Mesodermal cell (in vitro differentiated cells): ENCODE measurements at regions not wholly inside any gene's neighbourhood (a gene's known extent, or its start where the extent isn't known, plus 50 kb on each side); places are given as distances from the start of the nearest gene placed in this dataset.
A peak's percentile ranks its signal among the peaks of the same experiment; 100 is the strongest.

Source experiments
- H3K27ac ChIP-seq: 2 replicates; pipeline ENCODE4 v1.7.0; 2013; ENCODE audit warnings: mild to moderate bottlenecking, low read depth, low read length, moderate library complexity; ENCODE audit not compliant: severe bottlenecking
- H3K36me3 ChIP-seq: 2 replicates; pipeline ENCODE4 v1.7.1; 2013; ENCODE audit warnings: mild to moderate bottlenecking, low read length, moderate library complexity; ENCODE audit not compliant: control insufficient read depth, insufficient read depth
- H3K4me1 ChIP-seq: one replicate; pipeline ENCODE4 v1.7.1; 2013; ENCODE audit warnings: mild to moderate bottlenecking, low read length; ENCODE audit not compliant: insufficient read depth, control insufficient read depth, poor library complexity, severe bottlenecking
- H3K4me3 ChIP-seq: 2 replicates; pipeline ENCODE4 v1.7.0; 2013; ENCODE audit warnings: low read length, control low read depth, mild to moderate bottlenecking; ENCODE audit not compliant: insufficient read depth, poor library complexity, severe bottlenecking; ENCODE audit errors: extremely low read depth
- H3K9me3 ChIP-seq: 2 replicates; pipeline ENCODE4 v1.7.1; 2013; ENCODE audit warnings: mild to moderate bottlenecking, low read length, moderate library complexity; ENCODE audit not compliant: control insufficient read depth
- WGBS, 2 experiments: methylation state at CpG; one replicate each; pipeline ENCODE4 v1.1.5; 2013; ENCODE audit warnings: missing lambda C conversion rate in 2 of 2; ENCODE audit not compliant: insufficient coverage in 2 of 2; 5-methylcytosine and 5-hydroxymethylcytosine counted together

- no peaks in the 10 kb centered on the region for H3K36me3 ChIP-seq
- H3K9me3 ChIP-seq, result no peaks in the 10 kb centered on the region
- WGBS, 2 experiments, result no CpG with 5 or more reads among the region's 2 CpGs
- H3K4me1 ChIP-seq, result peaks cover 4% of the 10 kb centered on the region
- no peak overlapping the region for H3K27ac ChIP-seq
- H3K4me3 ChIP-seq, result no peak overlapping the region
Observed at GRCh38 chr2:147492471-147492870, 352.4 kb upstream of the ACVR2A start.

- no peaks in the 10 kb centered on the region for H3K36me3 ChIP-seq
- H3K9me3 ChIP-seq, result no peaks in the 10 kb centered on the region
- no peak overlapping the region for H3K4me3 ChIP-seq
- WGBS, 2 experiments, result no CpG with 5 or more reads among the region's 2 CpGs
- no peak overlapping the region for H3K27ac ChIP-seq
- H3K4me1 ChIP-seq, result peaks cover 4% of the 10 kb centered on the region
Observed at GRCh38 chr2:147491506-147491905, 353.3 kb upstream of the ACVR2A start.

DNA sequence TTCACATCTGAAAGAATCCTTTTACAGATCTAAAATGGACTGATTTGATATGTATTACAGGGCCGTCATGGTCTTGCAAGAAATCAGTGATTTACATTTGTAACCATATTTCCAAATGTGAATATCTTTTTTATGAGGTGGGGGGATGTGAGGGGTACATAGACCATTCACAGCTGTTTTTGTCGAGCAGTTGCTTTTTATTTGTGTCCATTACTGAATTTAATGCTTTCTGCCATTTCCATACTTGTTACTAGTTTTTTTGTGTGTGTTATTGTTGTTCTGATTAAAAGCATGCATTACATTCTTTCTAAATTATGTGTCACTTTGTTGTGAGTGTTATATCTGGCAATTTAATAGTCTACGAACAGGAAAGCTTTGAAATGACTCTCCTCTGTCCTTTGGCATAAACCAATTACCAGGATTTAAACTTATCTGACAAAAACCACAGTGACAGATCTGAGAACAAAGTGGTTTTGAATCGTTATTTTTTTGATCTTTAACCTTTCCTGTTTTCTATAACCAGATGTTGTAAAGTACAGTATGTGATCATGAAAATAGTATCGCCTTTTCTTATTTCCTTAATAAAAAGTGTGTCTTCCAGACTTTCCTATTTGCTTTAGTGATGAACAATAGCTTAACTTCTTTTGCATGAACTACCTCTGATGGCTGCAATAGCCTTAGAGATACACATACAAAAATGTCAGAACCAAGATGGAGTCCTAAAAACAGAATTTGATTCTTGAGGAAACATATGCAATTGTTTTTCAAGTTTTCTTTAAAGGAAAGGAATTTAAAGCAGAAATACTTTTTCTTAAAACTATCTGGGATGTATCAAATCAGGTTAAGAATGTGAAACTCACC, 354.2 kb upstream of the ACVR2A start:
- WGBS, 2 experiments, result no CpG with 5 or more reads among the region's 5 CpGs
- Histone ChIP-seq H3K4me3 (no peak overlapping the region), H3K4me1 (peaks cover 4% of the 10 kb centered on the region), H3K9me3 (no peaks in the 10 kb centered on the region), H3K27ac (no peak overlapping the region), H3K36me3 (no peaks in the 10 kb centered on the region)

GRCh38 chr2:147488472-147488871, 356.4 kb upstream of the ACVR2A start:
- Histone ChIP-seq H3K36me3 (no peaks in the 10 kb centered on the region), H3K4me3 (no peak overlapping the region), H3K4me1 (peaks cover 9% of the 10 kb centered on the region), H3K9me3 (no peaks in the 10 kb centered on the region), H3K27ac (no peak overlapping the region)
- 80 to 91% methylated on average over 2 of the region's 3 CpGs for WGBS, 2 experiments

GRCh38 chr2:147487978-147488289, 356.9 kb upstream of the ACVR2A start:
- WGBS, 2 experiments, result no CpG with 5 or more reads among the region's 2 CpGs
- H3K27ac ChIP-seq, result no peak overlapping the region

GRCh38 chr2:147487286-147487977, 357.4 kb upstream of the ACVR2A start:
- 24% methylated on average over 3 of the region's 3 CpGs; no CpG with 5 or more reads in 1 of the 2 experiments for WGBS, 2 experiments
- H3K4me1 ChIP-seq, result peaks cover 13% of the 10 kb centered on the region
- peak overlapping the region; percentile 0 for H3K27ac ChIP-seq
- H3K9me3 ChIP-seq, result no peaks in the 10 kb centered on the region
- no peaks in the 10 kb centered on the region for H3K36me3 ChIP-seq
- no peak overlapping the region for H3K4me3 ChIP-seq

More at GRCh38 chr2:147487978-147488289, 356.9 kb upstream of the ACVR2A start:
- Histone ChIP-seq H3K9me3 (no peaks in the 10 kb centered on the region), H3K36me3 (no peaks in the 10 kb centered on the region), H3K4me1 (peaks cover 11% of the 10 kb centered on the region), H3K4me3 (no peak overlapping the region)

- Histone ChIP-seq H3K4me3 (no peak overlapping the region), H3K27ac (no peak overlapping the region), H3K9me3 (no peaks in the 10 kb centered on the region), H3K4me1 (peaks cover 22% of the 10 kb centered on the region), H3K36me3 (no peaks in the 10 kb centered on the region)
Observed at GRCh38 chr2:147485210-147485851, 359.5 kb upstream of the ACVR2A start.

DNA sequence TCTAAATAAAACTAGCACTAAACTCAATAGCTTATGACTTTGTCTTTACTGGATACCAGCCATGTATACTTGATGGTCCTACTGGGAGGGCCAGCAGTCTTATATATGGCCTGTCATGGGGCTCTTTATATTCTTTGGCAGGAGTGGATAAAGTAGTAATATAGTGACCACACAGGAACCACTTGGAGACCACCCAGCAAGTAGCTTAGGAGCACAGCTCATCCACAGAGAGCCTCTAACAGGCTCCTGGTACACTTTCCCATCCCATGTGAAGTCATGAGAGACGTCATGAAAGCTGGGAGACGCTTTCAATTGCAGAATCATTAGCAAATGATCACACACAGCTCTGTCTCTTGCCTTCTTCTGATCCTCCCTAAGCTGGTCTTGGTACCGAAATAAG, 360.9 kb upstream of the ACVR2A start:
- WGBS, 2 experiments, result 63 to 71% methylated on average over 3 of the region's 3 CpGs
- no peak overlapping the region for H3K27ac ChIP-seq
- no peaks in the 10 kb centered on the region for H3K9me3 ChIP-seq
- no peaks in the 10 kb centered on the region for H3K36me3 ChIP-seq
- peaks cover 21% of the 10 kb centered on the region for H3K4me1 ChIP-seq
- H3K4me3 ChIP-seq, result no peak overlapping the region

- no peak overlapping the region for H3K4me3 ChIP-seq
- H3K36me3 ChIP-seq, result no peaks in the 10 kb centered on the region
- no peaks in the 10 kb centered on the region for H3K9me3 ChIP-seq
- peaks cover 21% of the 10 kb centered on the region for H3K4me1 ChIP-seq
- WGBS, 2 experiments, result 87 to 94% methylated on average over 2 to 3 of the region's 3 CpGs
- H3K27ac ChIP-seq, result no peak overlapping the region
Observed at GRCh38 chr2:147482916-147483669, 361.7 kb upstream of the ACVR2A start.

GRCh38 chr2:147482111-147482895, 362.5 kb upstream of the ACVR2A start:
- Histone ChIP-seq H3K27ac (no peak overlapping the region), H3K4me1 (peaks cover 21% of the 10 kb centered on the region), H3K9me3 (no peaks in the 10 kb centered on the region), H3K36me3 (no peaks in the 10 kb centered on the region), H3K4me3 (no peak overlapping the region)
- WGBS, 2 experiments, result 60 to 74% methylated on average over 3 to 4 of the region's 6 CpGs
